Activated CD8-positive, alpha-beta memory T cell treated with anti-CD3 and anti-CD28 coated beads, Interleukin-2, amount 50 U/mL, for 24 hours (primary cell): ENCODE measurements at regions not wholly inside any gene's neighbourhood (a gene's known extent, or its start where the extent isn't known, plus 50 kb on each side); places are given as distances from the start of the nearest gene placed in this dataset.
"Not testable (repeated sequence)": the region's sequence is repeated elsewhere in the genome, so short reads cannot be mapped to it uniquely, and the experiment has no call there.

Experiments used
- DNase-seq: peaks from one replicate; pipeline ENCODE4 v3.0.0-alpha.2; 2020; ENCODE audit errors: extremely low read depth

DNA sequence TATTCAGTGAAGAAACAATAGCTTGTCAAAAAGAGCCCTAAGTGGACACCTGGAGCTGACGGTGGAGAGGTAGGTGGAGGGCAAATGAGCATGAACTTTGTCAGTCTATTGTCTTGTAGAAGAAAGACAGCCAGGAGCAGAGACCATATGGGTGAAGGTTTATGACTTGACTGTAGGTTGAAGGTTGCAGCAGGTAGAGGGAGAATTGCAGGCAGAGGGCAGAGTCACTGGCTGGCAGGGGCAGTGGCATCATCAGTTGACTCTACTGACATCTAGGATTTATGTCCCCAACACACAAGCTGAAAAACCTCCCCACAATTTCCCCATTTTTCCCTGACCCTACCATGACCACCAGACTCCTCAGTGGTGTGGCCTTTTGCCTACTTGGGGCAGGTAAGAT is 243.6 kb upstream of the PRSS58 start:
- no peak for DNase-seq

- no peak for DNase-seq
Observed at GRCh38 chr7:142500366-142500765, 242.5 kb upstream of the PRSS58 start.

DNA sequence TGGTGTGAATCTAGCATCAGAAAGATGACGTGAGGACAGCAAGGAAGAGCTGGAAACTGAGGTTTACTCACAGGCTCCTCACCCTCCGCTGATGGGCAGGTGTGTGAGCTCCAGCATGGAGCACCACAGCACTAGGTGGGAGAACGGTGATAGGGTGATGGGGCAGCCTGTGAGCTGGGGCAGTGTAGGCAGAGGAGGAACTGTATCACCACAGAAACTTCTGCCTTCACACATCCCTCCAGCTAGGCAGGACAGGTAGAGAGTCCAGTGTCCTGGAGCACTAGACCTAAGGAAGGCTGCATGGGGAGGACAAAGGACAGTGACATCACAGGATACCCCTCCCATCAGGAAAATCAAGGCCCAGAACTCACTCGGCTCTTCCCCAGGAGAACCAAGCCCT is 241.8 kb upstream of the PRSS58 start:
- no peak for DNase-seq

- DNase-seq: no peak
Observed at GRCh38 chr7:142498364-142498763, 240.5 kb upstream of the PRSS58 start.

- DNase-seq: no peak
Observed at GRCh38 chr7:142496545-142496991, 238.7 kb upstream of the PRSS58 start.

DNA sequence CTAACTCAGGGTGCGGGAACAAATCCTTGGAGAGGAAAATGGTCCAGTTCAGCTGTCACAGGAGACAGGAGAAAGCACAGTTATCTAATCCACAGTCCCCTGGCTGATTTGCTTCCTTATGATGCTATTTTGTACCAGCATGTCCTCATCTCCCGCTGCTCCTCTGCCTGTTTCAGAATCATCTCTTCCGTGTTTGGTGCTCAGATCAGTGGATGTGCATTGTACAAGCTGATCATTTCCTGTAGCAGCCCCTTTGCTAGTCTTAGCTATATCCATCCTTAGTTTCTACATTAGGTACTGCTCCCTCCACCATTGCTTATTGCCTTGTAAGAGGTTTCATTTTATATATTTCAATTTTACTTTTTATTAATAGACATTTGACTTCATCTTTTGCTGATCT is 238.0 kb upstream of the PRSS58 start:
- not testable (repeated sequence) for DNase-seq

- DNase-seq: not testable (repeated sequence)
Observed at GRCh38 chr7:142495301-142495700, 237.4 kb upstream of the PRSS58 start.

GRCh38 chr7:142494021-142494420 is 236.2 kb upstream of the PRSS58 start:
- no peak for DNase-seq

- no peak for DNase-seq
Observed at GRCh38 chr7:142488842-142489241, 231.0 kb upstream of the PRSS58 start.

DNA sequence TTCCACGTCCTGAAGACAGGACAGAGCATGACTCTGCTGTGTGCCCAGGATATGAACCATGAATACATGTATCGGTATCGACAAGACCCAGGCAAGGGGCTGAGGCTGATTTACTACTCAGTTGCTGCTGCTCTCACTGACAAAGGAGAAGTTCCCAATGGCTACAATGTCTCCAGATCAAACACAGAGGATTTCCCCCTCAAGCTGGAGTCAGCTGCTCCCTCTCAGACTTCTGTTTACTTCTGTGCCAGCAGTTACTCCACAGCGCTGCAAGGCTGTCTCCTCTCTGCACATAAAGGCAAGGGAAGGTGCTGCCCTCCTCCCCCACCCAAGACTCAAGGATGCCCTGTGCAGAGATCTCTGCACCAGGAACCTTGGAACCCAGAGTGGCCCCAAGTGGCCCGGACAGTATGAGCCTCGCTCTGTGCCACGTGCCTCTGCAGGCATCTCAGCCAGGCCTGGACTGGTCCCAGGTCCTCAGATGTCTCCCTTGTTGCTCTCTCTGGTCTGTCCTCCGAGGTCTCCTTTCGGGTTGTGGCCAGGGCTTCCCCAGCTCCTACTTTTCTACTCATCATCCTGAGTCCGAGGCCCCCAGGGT is 230.3 kb upstream of the PRSS58 start:
- DNase-seq: no peak

GRCh38 chr7:142487565-142487964 is 229.7 kb upstream of the PRSS58 start:
- not testable (repeated sequence) for DNase-seq

- DNase-seq: no peak
Observed at GRCh38 chr7:142487124-142487523, 229.3 kb upstream of the PRSS58 start.

DNA sequence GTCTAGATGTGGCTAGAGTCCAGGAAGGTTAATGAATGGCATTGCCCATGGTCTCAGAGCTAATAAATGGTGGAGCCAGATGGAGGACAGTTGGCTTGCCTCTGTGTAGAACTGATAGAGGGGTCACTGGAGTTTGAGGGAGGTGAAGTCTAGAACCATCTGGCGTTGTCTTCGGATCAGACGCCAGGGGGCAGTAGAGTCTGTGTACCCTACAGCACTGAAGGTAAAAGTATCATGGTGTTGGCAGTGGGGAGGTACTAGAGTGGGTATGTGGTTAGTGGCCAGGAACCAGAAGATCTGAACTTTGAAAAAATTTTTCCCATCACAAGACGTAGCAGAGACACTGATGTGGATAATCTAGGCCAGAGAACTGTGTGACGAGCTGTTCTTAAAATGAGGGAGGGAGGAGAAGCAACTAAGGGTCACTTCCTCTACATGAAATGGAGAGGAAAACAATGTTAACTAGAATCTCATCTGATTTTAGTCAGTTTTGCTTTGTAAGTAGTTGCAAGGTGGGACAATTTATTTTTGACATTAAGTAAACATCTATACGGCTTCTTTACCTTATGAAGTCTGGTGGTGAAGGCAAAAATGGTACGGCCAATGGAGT is 227.9 kb upstream of the PRSS58 start:
- no peak for DNase-seq

DNA sequence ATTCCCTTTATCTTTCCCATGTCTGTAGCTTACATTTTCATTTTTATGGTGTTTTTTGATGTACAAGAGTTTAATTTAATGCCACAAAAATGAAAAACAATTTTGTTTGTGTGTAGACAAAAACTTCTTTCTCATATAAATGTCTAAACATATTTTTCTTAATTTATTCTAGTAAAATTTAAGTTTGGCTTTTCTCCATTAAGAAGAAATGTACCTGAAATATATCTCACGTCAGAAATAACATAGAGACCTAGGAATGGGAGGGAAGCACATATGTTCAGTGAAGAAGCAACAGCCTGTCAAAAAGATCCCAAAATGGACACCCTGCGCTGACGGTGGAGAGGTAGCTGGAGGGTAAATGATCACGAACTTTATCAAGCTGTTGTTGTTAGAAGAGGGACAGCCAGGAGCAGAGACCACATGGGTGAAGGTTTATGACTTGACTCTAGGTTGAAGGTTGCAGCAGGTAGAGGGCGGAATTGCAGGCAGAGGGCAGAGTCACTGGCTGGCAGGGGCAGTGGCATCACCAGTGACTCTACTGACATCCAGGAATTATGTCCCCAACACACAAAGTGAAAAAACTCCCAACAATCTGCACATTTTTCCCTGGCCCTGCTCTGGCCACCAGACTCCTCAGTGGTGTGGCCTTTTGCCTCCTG is 225.9 kb upstream of the PRSS58 start:
- DNase-seq: no peak

DNA sequence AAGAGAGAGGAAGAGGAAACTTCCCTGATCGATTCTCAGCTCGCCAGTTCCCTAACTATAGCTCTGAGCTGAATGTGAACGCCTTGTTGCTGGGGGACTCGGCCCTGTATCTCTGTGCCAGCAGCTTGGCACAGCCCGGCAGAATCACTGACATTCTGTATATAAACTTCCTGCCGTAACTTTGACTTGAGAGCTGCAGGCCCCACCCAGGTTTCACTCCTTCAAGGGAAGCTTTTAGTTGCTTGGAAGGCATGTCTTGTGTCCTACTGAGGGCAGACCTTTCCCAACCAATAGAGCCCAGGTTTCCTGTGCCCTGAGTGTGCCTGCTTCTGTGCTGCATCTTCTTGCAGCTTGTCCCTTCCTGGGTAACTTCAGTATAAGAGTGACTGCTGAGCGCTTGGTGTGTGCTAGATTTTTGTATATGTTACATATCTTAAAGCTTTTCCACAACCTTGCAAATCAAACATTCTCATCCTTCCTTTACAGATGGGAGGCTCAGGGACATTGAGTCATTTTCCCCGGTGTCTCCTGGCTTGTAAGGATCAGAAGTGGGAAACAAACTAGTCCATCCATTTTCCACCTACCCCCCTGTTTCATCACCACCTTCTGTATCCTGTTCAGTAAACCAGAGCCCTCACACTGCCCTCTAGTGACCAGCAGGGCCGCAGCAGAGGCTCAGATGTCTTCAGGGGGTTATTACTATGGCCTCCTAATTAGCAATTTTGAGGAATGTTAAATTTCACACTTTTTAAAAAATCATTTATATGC is 225.2 kb upstream of the PRSS58 start:
- DNase-seq: no peak

DNA sequence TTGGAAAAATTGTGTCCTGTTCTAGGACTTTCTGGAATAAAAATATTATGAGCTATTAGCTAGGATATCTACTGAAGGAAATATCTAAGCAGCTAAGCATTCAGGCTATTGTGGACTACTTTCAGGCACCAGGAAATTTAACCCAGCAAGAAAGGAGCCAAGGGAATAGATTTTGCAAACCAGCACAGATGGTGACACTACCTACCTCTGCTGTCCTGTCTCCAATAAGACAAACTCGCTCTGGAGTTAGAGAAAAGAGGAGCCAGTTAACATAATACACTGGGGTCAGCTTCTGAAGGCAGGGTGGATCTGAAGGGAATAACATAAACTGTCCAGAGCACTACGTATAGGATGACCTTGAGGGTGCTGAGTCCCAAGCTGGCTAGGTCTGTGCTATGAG is 223.7 kb upstream of the PRSS58 start:
- no peak for DNase-seq

DNA sequence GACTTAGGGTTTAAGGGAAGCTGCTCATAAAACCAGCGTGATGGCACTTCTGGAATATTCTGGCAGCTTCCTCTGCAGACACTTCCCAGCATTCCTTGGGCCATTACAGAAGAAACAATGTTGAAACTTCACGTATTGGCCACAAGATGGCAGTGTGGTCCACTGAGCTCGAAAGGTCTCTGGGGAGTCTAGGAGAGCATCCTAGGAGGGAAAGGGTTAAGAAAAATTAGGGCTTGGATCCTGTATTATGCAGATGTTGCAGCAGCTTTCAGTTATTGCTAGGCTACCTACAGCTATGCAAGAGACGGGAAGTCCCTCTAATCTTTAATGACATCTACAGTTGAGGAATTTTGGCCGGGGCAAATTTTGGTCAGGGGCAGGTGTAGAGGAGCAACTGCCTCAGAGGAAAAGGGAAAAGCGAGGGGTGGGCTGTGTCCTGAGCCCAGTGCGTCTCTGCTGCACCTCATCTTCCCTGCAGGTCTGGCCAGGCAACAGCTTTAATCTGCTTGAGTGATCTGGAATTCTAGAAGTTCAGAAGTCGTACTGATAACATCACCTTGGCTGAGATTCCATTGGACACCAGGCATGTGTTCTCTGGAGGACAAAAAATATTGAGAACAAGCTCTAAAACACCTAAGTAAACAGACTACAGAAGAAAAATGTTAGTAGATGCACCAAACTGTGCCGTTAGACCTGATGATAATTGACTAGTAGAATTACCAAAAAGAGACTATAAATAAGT is 220.8 kb upstream of the PRSS58 start:
- DNase-seq: no peak

DNA sequence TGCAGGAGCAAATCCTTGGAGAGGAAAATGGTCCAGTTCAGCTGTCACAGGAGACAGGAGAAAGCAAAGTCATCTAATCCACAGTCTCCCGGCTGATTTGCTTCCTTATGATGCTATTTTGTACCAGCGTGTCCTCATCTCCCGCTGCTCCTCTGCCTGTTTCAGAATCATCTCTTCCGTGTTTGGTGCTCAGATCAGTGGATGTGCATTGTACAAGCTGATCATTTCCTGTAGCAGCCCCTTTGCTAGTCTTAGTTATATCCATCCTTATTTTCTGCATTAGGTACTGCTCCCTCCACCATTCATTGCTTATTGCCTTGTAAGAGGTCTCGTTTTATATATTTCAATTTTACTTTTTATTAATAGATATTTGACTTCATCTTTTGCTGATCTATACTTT is 219.9 kb upstream of the PRSS58 start:
- not testable (repeated sequence) for DNase-seq

DNA sequence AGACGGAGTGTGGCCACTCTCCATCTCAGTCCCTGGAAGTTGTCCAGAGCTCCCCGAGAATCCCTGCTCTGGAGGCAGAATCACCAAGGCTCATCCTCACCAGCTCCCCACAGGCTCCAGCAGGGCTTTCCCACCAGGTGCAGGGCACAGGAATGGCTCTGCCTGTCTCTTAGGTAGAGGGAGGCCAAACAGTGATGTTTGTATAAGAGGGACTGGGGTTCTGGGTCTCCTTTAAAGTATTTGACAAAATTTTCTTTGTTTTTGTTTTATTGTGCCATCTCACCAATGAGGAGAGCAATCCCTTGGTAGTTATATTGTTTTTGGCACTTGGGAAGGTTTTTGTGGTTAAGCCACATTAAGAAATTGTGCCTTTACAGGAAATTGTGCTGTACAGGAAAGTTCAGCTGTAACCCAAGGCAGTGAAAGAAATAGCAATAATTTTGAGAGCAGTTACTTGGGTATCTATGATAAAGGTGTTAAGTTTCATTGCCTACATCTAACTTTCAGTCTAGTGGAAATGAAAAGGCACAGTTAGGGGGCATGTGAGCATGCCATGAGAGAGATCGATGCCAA is 219.3 kb upstream of the PRSS58 start:
- no peak for DNase-seq

- no peak for DNase-seq
Observed at GRCh38 chr7:142476077-142476476, 218.2 kb upstream of the PRSS58 start.

GRCh38 chr7:142471820-142472219 is 214.0 kb upstream of the PRSS58 start:
- no peak for DNase-seq

GRCh38 chr7:142470544-142470830 is 212.6 kb upstream of the PRSS58 start:
- DNase-seq: no peak
